ENCODE measurements at regions not wholly inside any gene's neighbourhood (a gene's known extent, or its start where the extent isn't known, plus 50 kb on each side); places are given as distances from the start of the nearest gene placed in this dataset.

DNA sequence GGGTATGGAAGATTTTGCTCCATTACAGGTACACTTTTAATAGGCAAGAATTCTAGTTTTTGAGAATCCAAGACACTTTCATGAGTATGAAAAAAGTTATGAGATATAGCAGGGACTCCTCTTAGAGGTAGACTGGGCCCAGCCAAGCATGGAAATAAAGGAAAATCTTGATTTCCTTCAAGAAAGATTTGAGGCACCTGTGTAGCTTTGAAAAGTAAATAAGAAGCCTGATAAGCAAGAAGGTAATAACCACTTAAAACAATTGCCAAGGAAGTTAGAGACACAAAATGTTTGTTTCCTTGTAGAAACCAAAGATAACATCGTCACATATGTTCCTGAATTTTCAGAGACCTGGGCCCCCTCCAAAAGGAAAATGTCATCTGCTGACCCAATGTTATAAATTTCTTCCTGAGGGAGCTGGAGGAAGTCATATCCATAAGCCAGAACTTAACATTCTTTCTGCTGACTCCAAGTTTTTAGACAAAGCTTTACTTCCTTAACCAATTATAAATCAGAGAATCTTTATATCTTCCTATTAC is 314.5 kb upstream of the ANO3 start:
- no peak for TF ChIP-seq CTCF (IDR thresholded peaks at IDR 0.05)
- TF ChIP-seq POLR2A (IDR thresholded peaks at IDR 0.05) = no peak
